ENCODE measurements at regions not wholly inside any gene's neighbourhood (a gene's known extent, or its start where the extent isn't known, plus 50 kb on each side); places are given as distances from the start of the nearest gene placed in this dataset.

DNA sequence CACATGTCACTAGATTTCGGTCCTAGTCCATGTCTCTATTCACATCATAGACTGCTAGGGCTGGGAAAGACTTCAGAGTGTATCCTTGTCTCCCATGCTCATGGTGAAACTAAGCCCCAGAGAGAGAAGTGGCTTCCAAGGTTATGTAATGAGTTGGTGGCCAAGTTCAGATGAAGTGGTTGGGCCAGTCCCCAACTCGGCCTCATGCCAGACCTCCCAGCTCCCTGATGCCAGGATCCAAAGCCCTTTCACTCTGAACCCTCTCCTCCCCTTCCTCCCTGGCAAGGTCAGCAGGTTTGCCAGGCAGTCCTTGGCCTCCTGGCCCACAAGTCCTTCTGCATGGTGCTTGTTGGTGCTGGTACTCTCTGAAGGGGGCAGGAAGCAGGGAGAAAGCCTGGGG, 189.7 kb downstream of the AXIN2 start:
- CTCF ChIA-PET: no interaction called here
- no peak overlapping the region for H3K27ac ChIP-seq
- TF ChIP-seq, protein P1, sequence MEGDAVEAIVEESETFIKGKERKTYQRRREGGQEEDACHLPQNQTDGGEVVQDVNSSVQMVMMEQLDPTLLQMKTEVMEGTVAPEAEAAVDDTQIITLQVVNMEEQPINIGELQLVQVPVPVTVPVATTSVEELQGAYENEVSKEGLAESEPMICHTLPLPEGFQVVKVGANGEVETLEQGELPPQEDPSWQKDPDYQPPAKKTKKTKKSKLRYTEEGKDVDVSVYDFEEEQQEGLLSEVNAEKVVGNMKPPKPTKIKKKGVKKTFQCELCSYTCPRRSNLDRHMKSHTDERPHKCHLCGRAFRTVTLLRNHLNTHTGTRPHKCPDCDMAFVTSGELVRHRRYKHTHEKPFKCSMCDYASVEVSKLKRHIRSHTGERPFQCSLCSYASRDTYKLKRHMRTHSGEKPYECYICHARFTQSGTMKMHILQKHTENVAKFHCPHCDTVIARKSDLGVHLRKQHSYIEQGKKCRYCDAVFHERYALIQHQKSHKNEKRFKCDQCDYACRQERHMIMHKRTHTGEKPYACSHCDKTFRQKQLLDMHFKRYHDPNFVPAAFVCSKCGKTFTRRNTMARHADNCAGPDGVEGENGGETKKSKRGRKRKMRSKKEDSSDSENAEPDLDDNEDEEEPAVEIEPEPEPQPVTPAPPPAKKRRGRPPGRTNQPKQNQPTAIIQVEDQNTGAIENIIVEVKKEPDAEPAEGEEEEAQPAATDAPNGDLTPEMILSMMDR (conservative IDR thresholded peaks at IDR 0.05; ENCODE audit: low read depth): no peak
- no peak for DNase-seq (ENCODE audit: low spot score)
- POLR2A ChIA-PET (ENCODE audit: low non-redundant PET): no interaction called here

DNA sequence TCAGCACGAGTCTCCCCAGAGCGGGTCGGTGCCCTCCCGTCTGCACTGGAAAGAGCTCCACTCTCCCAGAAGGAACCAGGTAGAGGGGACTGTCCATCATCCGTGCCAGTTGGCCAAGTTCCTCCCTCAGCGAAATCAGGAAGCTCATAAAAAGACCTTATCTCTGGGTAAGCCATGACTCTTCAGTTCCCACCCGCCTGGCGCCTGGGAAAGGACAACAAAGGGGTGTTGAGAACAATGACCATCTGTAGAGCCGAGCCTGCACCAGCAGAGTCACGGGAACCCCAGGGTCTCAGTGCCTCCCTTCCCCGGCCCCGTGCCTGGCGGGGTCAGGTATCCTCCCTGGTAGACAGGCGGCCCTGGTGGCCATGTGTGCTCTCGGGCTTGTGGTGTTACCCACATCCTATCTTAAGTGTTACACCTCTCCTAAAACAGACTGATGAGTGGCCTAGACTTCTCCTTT, 190.7 kb downstream of the AXIN2 start:
- DNase-seq (ENCODE audit: low spot score): no peak
- H3K27ac ChIP-seq: no peak overlapping the region
- TF ChIP-seq, protein P1 (conservative IDR thresholded peaks at IDR 0.05; ENCODE audit: low read depth): no peak
- ChIA-PET CTCF (interaction anchor here (0.6 kb wide), 1 partner anchor 784 kb away, joined by 3 read pairs; no protein-coding TSS in a partner anchor), POLR2A (ENCODE audit: low non-redundant PET) (no interaction called here)

DNA sequence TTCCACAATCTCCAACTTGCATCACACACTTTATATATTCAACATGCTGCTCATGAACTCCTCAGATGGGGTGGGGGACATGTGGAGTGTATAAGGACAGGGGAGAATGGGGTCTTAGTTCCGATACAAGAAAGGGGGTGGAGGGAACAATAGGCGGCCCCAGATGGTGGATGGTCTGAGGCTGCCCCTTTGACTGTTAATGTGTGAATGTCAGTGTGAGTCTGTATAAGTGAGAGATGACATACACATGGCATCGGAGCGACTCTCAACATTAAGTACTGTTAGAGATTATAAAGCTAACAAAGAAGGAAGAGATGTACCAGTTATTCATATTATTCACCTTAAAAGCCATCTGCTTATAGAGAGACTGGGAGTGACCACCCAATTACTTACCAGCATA, 193.1 kb downstream of the AXIN2 start:
- POLR2A ChIA-PET (ENCODE audit: low non-redundant PET): no interaction called here
- DNase-seq (ENCODE audit: low spot score): no peak
- TF ChIP-seq, protein P1 (conservative IDR thresholded peaks at IDR 0.05; ENCODE audit: low read depth): no peak

DNA sequence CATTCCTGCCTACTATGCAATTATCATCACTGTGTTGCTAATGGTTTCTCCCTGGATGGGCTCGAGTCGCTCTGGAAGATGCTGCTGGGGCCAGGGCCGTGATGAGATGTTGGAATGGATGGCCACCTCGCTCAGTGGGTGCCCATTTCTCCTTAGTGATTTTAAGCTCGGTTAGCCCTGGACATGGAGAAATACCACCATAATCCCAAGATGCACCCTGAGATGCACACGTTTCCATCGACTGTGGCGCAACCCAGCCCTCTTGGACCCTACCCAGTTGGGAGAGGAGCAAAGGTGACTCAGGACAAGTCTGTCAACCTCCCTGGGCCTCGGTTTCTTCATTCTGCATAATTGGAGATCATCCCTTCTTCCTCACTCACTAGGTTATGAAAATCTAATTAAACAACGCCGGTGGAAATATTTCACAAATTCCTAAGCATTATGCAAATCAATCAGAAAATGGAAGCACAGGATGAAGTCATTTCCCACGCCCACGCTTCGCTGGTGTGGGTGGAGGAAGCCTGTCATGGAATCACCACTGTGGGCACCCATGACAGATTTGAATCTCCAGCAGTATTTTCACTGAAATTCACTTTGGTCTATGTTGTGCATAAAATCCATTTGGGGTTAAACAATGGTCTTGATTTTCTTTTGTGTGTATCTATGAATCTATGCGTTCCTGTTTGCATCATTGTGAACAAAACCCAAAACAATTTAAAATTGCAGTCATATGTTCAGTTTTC, 195.2 kb downstream of the AXIN2 start:
- ChIA-PET POLR2A (ENCODE audit: low non-redundant PET) (no interaction called here), CTCF (interaction anchor here (0.5 to 1.2 kb wide), 2 partner anchors 14 to 356 kb away, joined by 3 to 5 read pairs; no protein-coding TSS in a partner anchor)
- no peak for DNase-seq (ENCODE audit: low spot score)
- H3K27ac ChIP-seq: no peak overlapping the region
- TF ChIP-seq, protein P1 (conservative IDR thresholded peaks at IDR 0.05; ENCODE audit: low read depth): no peak

More for the DNA sequence above, 193.1 kb downstream of the AXIN2 start:
- H3K27ac ChIP-seq: no peak overlapping the region
- CTCF ChIA-PET: no interaction called here

DNA sequence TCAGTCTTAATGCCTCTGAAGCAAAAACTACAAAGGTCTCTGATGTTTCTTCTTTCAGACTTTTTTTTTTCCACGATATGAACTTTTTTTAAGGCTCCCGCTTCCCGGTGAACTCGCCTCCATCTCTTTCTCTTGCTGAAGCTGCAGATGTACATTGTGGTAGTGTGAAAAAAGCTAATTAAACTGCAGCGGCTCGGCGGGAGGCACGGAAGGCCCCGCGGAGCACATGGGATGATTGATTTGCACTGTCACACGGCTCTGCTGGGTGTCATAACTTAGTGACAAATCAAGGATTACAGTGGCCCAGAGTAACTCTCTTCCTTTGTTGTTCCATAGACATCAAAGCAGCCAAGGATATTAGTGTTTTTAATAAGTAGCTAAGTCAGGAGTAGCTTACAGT, 196.3 kb downstream of the AXIN2 start:
- TF ChIP-seq, protein P1 (conservative IDR thresholded peaks at IDR 0.05; ENCODE audit: low read depth): no peak
- ChIA-PET POLR2A (ENCODE audit: low non-redundant PET) (no interaction called here), CTCF (interaction anchor here (1.2 kb wide), 1 partner anchor 357 kb away, joined by 5 read pairs; no protein-coding TSS in a partner anchor)
- no peak overlapping the region for H3K27ac ChIP-seq
- DNase-seq (ENCODE audit: low spot score): no peak

DNA sequence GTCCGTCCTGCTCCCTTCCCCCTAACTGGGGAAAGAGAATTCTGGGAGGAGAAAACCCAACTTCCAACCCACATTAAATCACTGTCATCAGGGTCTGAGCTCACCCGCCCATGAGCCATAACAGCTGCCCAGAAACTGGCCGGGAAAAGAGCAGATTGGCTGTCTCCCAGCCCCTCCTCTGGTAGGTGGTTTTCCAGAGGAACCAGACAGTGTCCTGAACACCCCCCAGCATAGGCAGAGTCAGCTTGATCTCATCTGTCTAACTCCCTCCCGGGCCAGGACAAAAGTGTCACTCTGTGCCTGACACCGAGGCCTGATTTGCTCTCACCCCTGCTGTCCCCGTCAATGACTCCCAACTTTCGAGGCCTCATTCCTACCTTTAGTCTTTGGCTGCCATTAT, 197.0 kb downstream of the AXIN2 start:
- DNase-seq (ENCODE audit: low spot score): no peak
- TF ChIP-seq, protein P1 (conservative IDR thresholded peaks at IDR 0.05; ENCODE audit: low read depth): no peak
- CTCF ChIA-PET: no interaction called here
- H3K27ac ChIP-seq: no peak overlapping the region
- POLR2A ChIA-PET (ENCODE audit: low non-redundant PET): no interaction called here

All from RWPE1 (cell line).